Kidney epithelial cell (primary cell): ENCODE measurements at regions not wholly inside any gene's neighbourhood (a gene's known extent, or its start where the extent isn't known, plus 50 kb on each side); places are given as distances from the start of the nearest gene placed in this dataset.
A peak's percentile ranks its signal among the peaks of the same experiment; 100 is the strongest.

ENCODE experiments used
- DNase-seq: peaks from one replicate; pipeline ENCODE4 v3.0.0-alpha.2; 2010; ENCODE audit warnings: low read depth
- H3K27me3 ChIP-seq: 2 replicates; pipeline ENCODE4 v1.6.0; 2011; ENCODE audit warnings: low read length; ENCODE audit not compliant: control insufficient read depth, insufficient read depth
- H3K36me3 ChIP-seq: 2 replicates; pipeline ENCODE4 v1.5.1; 2011; ENCODE audit warnings: low read length; ENCODE audit not compliant: control insufficient read depth, insufficient read depth
- H3K4me3 ChIP-seq: 2 replicates; pipeline ENCODE4 v1.5.1; 2011; ENCODE audit warnings: low read depth, mild to moderate bottlenecking, control low read depth, low read length
- CTCF ChIP-seq: IDR thresholded peaks from 2 replicates; pipeline ENCODE4 v1.5.1; 2011; ENCODE audit warnings: mild to moderate bottlenecking, moderate library complexity, low read length, control low read depth, inconsistent platforms; ENCODE audit not compliant: insufficient read depth, poor library complexity, severe bottlenecking

- Histone ChIP-seq H3K27me3 (no peaks in the 10 kb centered on the region), H3K4me3 (no peak overlapping the region), H3K36me3 (no peaks in the 10 kb centered on the region)
- TF ChIP-seq CTCF, result no peak
- no peak for DNase-seq
These were observed 91.7 kb downstream of the HPGD start for GRCh38 chr4:174430576-174430975.

GRCh38 chr4:174429701-174430410 lies 92.4 kb downstream of the HPGD start:
- DNase-seq, result peak; percentile 81
- no peak for TF ChIP-seq CTCF
- Histone ChIP-seq H3K36me3 (no peaks in the 10 kb centered on the region), H3K4me3 (no peak overlapping the region), H3K27me3 (no peaks in the 10 kb centered on the region)

GRCh38 chr4:174427571-174428140 lies 94.6 kb downstream of the HPGD start:
- H3K27me3 ChIP-seq, result no peaks in the 10 kb centered on the region
- TF ChIP-seq CTCF, result no peak
- no peak for DNase-seq
- no peak overlapping the region for H3K4me3 ChIP-seq
- H3K36me3 ChIP-seq, result no peaks in the 10 kb centered on the region

GRCh38 chr4:174425669-174426068 lies 96.6 kb downstream of the HPGD start:
- DNase-seq, result no peak
- TF ChIP-seq CTCF, result no peak
- Histone ChIP-seq H3K36me3 (no peaks in the 10 kb centered on the region), H3K27me3 (no peaks in the 10 kb centered on the region), H3K4me3 (no peak overlapping the region)

GRCh38 chr4:174423257-174423944 lies 98.9 kb downstream of the HPGD start:
- TF ChIP-seq CTCF, result no peak
- H3K27me3 ChIP-seq, result no peaks in the 10 kb centered on the region
- H3K36me3 ChIP-seq, result no peaks in the 10 kb centered on the region
- H3K4me3 ChIP-seq, result no peak overlapping the region
- DNase-seq, result peak; percentile 84
